Mucosa of descending colon (tissue), 3 donors: ENCODE measurements at regions not wholly inside any gene's neighbourhood (a gene's known extent, or its start where the extent isn't known, plus 50 kb on each side); places are given as distances from the start of the nearest gene placed in this dataset.

Experiments
- ATAC-seq: fragments of 200-7000 bp; cut with Tn5 transposase; one replicate; pipeline ENCODE4 v1.9.1; 2020; ENCODE audit warnings: mild to moderate bottlenecking, moderate library complexity
- DNase-seq, 3 donors: peaks; one replicate each; pipeline ENCODE4 v3.0.0-alpha.2; 2020
- H3K36me3 ChIP-seq: fragments of 200-600 bp; one replicate; pipeline ENCODE4 v1.8.0; 2021; ENCODE audit warnings: low read depth, mild to moderate bottlenecking
- H3K4me1 ChIP-seq: fragments of 200-600 bp; one replicate; pipeline ENCODE4 v1.8.0; 2021; ENCODE audit warnings: low read depth, mild to moderate bottlenecking
- H3K4me3 ChIP-seq: fragments of 200-600 bp; one replicate; pipeline ENCODE4 v1.8.0; 2021; ENCODE audit warnings: mild to moderate bottlenecking
- H3K9me3 ChIP-seq: fragments of 200-600 bp; one replicate; pipeline ENCODE4 v1.8.0; 2021; ENCODE audit warnings: mild to moderate bottlenecking
- intact Hi-C, 2 donors: fragments of 100-400 bp; cut with DNase I in 1 of 2; cut with micrococcal nuclease in 1 of 2; formaldehyde crosslinking; loops; one replicate each; pipeline versions ENCODE4 v1.11.0 to v1.11.1; 2022; cut with DNase I, micrococcal nuclease
- TF ChIP-seq, protein P1 (sequence below): fragments of 200-600 bp; IDR thresholded peaks from one replicate; pipeline ENCODE4 v1.8.0; 2022; ENCODE audit warnings: antibody characterized with exemption, mild to moderate bottlenecking
- donor health status: DM: no; HTN: no; CAD: no; lungs with moderate emphysema.
- donor health status: DM: no; HTN: no; CAD: no.
- donor health status: DM: no; HTN: yes; CAD: no.

DNA sequence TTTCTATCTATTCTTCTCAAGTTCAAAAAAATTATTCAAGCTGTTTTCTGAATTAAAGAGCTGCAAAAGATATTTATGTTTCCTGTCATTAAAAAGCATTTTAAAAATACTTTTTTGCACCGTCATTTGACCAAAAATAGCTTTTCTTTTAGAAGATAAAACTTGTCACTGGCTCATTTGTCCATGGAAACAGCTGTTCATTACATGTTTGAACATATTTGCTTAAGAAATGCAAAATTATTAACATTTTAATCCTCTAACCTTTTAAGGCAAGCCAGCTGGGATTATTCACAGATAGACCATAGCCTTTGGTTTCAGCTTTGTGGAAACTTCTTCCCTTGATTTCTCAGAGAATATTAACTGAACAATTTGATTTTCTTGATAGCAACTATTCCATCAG is 393.9 kb downstream of the TUSC1 start:
- DNase-seq, result no peak
- Histone ChIP-seq H3K36me3 (no peaks in the 10 kb centered on the region), H3K4me3 (no peak overlapping the region), H3K4me1 (no peaks in the 10 kb centered on the region), H3K9me3 (no peaks in the 10 kb centered on the region)
- TF ChIP-seq, protein P1, sequence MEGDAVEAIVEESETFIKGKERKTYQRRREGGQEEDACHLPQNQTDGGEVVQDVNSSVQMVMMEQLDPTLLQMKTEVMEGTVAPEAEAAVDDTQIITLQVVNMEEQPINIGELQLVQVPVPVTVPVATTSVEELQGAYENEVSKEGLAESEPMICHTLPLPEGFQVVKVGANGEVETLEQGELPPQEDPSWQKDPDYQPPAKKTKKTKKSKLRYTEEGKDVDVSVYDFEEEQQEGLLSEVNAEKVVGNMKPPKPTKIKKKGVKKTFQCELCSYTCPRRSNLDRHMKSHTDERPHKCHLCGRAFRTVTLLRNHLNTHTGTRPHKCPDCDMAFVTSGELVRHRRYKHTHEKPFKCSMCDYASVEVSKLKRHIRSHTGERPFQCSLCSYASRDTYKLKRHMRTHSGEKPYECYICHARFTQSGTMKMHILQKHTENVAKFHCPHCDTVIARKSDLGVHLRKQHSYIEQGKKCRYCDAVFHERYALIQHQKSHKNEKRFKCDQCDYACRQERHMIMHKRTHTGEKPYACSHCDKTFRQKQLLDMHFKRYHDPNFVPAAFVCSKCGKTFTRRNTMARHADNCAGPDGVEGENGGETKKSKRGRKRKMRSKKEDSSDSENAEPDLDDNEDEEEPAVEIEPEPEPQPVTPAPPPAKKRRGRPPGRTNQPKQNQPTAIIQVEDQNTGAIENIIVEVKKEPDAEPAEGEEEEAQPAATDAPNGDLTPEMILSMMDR, result no peak
- no peak for ATAC-seq
- intact Hi-C loops, result no loop called here

- intact Hi-C loops, result no loop called here
- Histone ChIP-seq H3K36me3 (no peaks in the 10 kb centered on the region), H3K4me3 (no peak overlapping the region), H3K9me3 (no peaks in the 10 kb centered on the region), H3K4me1 (no peaks in the 10 kb centered on the region)
- TF ChIP-seq, protein P1, result no peak
- ATAC-seq, result no peak
- no peak for DNase-seq
Observed at GRCh38 chr9:25282946-25283345, 395.3 kb downstream of the TUSC1 start.

DNA sequence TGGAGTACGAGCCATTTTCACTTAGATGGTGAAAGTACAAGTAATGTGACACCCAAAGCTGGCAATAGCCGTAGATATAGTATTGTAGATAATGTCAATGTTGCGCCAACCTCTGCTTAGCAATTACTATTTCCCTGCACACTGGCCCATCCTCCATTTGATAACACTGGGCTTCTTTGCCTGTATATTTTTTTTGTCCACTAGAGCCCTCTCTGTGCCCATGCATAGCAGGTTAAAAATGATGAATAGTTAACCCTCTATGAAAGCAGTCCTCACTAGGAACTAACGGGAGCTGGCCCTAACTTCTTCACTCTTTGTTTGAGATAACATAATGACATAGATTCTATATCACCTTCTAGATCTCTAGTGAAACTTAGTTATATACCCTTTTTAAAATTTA is 416.8 kb downstream of the TUSC1 start:
- no peaks in the 10 kb centered on the region for H3K36me3 ChIP-seq
- ATAC-seq (no peak), DNase-seq (no peak)
- TF ChIP-seq, protein P1, result no peak
- no peak overlapping the region for H3K4me3 ChIP-seq
- no peaks in the 10 kb centered on the region for H3K4me1 ChIP-seq
- no peaks in the 10 kb centered on the region for H3K9me3 ChIP-seq
- intact Hi-C loops, result no loop called here

DNA sequence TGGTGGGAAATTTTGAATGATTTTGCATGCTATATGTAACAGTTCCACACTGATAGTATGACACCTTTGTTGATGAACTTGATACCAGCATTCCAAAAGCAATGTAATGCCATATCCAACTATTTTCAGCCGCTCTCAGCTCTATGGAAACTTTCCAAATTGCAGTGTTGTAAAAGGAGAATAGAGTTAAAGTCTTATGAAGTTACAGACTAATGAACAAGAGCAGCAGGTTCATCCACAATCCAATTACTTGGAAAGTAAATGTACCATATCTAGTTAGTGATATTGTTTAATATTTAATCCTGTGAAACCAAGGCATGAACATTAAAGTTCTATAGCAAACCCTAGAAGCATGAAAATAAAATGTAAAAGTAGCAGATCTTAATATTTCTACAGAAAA is 418.2 kb downstream of the TUSC1 start:
- Histone ChIP-seq H3K4me3 (no peak overlapping the region), H3K4me1 (no peaks in the 10 kb centered on the region), H3K9me3 (no peaks in the 10 kb centered on the region), H3K36me3 (no peaks in the 10 kb centered on the region)
- no peak for ATAC-seq
- no peak for DNase-seq
- intact Hi-C loops, result no loop called here
- TF ChIP-seq, protein P1, result no peak

DNA sequence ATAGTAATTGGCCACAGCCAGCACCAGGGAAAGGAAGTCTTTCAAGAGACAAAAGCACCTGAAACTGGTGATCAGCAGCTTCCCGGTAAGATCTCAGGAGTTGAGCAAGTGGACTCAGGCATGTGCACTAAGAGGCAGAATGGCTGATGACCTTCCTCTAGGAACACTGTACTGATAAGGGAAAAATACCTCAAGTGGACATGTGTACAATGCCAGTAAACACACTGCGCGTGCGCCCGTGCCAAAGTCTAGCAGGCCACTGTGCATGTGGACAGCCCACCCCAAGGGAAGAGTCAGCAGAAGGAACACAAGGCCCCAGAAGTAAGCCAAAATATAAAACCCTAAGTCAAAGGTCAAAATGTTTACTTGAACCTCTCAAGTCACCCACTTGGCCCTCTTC is 423.0 kb downstream of the TUSC1 start:
- TF ChIP-seq, protein P1, result no peak
- Histone ChIP-seq H3K9me3 (no peaks in the 10 kb centered on the region), H3K4me1 (no peaks in the 10 kb centered on the region), H3K4me3 (no peak overlapping the region), H3K36me3 (no peaks in the 10 kb centered on the region)
- no peak for ATAC-seq
- intact Hi-C loops, result no loop called here
- DNase-seq, result no peak

DNA sequence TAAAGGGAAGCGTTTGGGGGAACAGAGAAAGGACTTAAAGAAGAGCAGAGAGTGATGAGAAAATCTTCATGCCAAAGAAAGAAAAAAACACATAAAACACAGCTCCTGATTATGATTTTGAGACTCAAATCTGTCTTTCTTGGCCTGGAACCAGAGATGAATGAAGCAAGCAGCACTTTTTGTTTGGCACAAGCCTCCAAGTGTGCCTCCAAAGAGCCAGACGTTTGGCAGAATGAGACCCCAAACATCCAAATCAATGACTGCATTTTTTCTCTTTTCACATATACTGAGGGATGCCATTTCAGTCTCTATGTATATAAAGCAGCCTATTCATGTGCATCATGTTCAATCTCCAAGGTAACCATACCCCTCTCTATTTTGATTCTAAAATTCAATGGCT is 424.2 kb downstream of the TUSC1 start:
- intact Hi-C loops, result no loop called here
- Histone ChIP-seq H3K9me3 (no peaks in the 10 kb centered on the region), H3K36me3 (no peaks in the 10 kb centered on the region), H3K4me3 (no peak overlapping the region), H3K4me1 (no peaks in the 10 kb centered on the region)
- TF ChIP-seq, protein P1, result no peak
- DNase-seq (no peak), ATAC-seq (no peak)
